IMR-90 (cell line): ENCODE measurements at regions not wholly inside any gene's neighbourhood (a gene's known extent, or its start where the extent isn't known, plus 50 kb on each side); places are given as distances from the start of the nearest gene placed in this dataset.

Source experiments
- CHD1 ChIP-seq: IDR thresholded peaks from 2 replicates; pipeline ENCODE4 v1.6.1; 2012; ENCODE audit warnings: low read depth, low read length, improper control_type of control experiment
- CTCF ChIP-seq: conservative IDR thresholded peaks from 2 replicates; pipeline ENCODE4 v1.5.1; 2012; ENCODE audit warnings: mild to moderate bottlenecking, low read depth, low read length, improper control_type of control experiment
- FOS ChIP-seq: fragments of 150-350 bp; IDR thresholded peaks from 2 replicates; pipeline ENCODE4 v1.6.1; 2016; ENCODE audit warnings: low read depth, low read length
- SMC3 ChIP-seq: fragments of 150-350 bp; IDR thresholded peaks from 2 replicates; pipeline ENCODE4 v1.6.1; 2016; ENCODE audit warnings: low read depth, mild to moderate bottlenecking, antibody characterized with exemption, low read length, moderate library complexity

- TF ChIP-seq FOS: no peak
- no peak for TF ChIP-seq CTCF
- no peak for TF ChIP-seq SMC3
- TF ChIP-seq CHD1: no peak
Observed at GRCh38 chr4:27966664-27967063, 1106.0 kb downstream of the STIM2 start.
